Common myeloid progenitor, CD34-positive (primary cell): ENCODE measurements at regions not wholly inside any gene's neighbourhood (a gene's known extent, or its start where the extent isn't known, plus 50 kb on each side); places are given as distances from the start of the nearest gene placed in this dataset.

Source experiments
- CTCF ChIA-PET: fragments of 350-600 bp; sonication (Branson Sonifier 250); formaldehyde crosslinking; loops from one replicate; lab custom pipeline; 2021; ENCODE audit warnings: antibody characterized with exemption; lab: Charles Lee
- POLR2A ChIA-PET: fragments of 350-600 bp; sonication (Branson Sonifier 250); formaldehyde crosslinking; loops from one replicate; lab custom pipeline; 2021; ENCODE audit warnings: antibody characterized with exemption; lab: Charles Lee
- DNase-seq, 3 donors: peaks; one replicate each; pipeline versions ENCODE4 v3.0.0 to v3.0.0-alpha.2; 2013
- H3K27ac ChIP-seq, 2 experiments: 1 replicate in 1 of 2; 2 replicates in 1 of 2; pipeline ENCODE4 v1.7.0; 2013; ENCODE audit warnings: inconsistent platforms in 2 of 2, low read length in 2 of 2, mild to moderate bottlenecking in 2 of 2, low read depth in 1 of 2, moderate library complexity in 1 of 2; ENCODE audit not compliant: severe bottlenecking in 2 of 2, insufficient read depth in 1 of 2, poor library complexity in 1 of 2
- H3K27me3 ChIP-seq, 5 experiments: replicated peaks in 2 of 5; 1 replicate in 3 of 5; 2 replicates in 2 of 5; pipeline versions ENCODE4 v1.6.1 to v1.7.0; 2013; ENCODE audit warnings: low read length in 4 of 5, mild to moderate bottlenecking in 2 of 5, moderate library complexity in 2 of 5, inconsistent platforms in 1 of 5; ENCODE audit not compliant: insufficient read depth in 5 of 5, control insufficient read depth in 4 of 5
- H3K36me3 ChIP-seq, 4 experiments: 1 replicate in 2 of 4; 2 replicates in 2 of 4; pipeline versions ENCODE4 v1.6.1 to v1.7.0; 2013; ENCODE audit warnings: low read length in 3 of 4, control low read depth in 1 of 4, mild to moderate bottlenecking in 1 of 4; ENCODE audit not compliant: control insufficient read depth in 4 of 4, insufficient read depth in 4 of 4
- H3K4me1 ChIP-seq, 4 experiments: 1 replicate in 3 of 4; 2 replicates in 1 of 4; pipeline versions ENCODE4 v1.6.1 to v1.7.1; 2013; ENCODE audit warnings: low read length in 3 of 4, mild to moderate bottlenecking in 3 of 4, control low read depth in 1 of 4, inconsistent platforms in 1 of 4, moderate library complexity in 1 of 4; ENCODE audit not compliant: control insufficient read depth in 4 of 4, insufficient read depth in 4 of 4; ENCODE audit errors: control extremely low read depth in 1 of 4
- H3K4me3 ChIP-seq, 7 experiments: 1 replicate in 4 of 7; 2 replicates in 3 of 7; pipeline versions ENCODE4 v1.5.1 to v1.7.0; 2013; ENCODE audit warnings: mild to moderate bottlenecking in 7 of 7, low read length in 6 of 7, moderate library complexity in 6 of 7, inconsistent platforms in 2 of 7, low read depth in 2 of 7, control low read depth in 1 of 7; ENCODE audit not compliant: insufficient read depth in 4 of 7, control insufficient read depth in 1 of 7; ENCODE audit errors: extremely low read depth in 1 of 7
- H3K9me3 ChIP-seq, 5 experiments: 1 replicate in 4 of 5; 2 replicates in 1 of 5; pipeline versions ENCODE4 v1.6.1 to v1.7.1; 2013; ENCODE audit warnings: low read length in 4 of 5, mild to moderate bottlenecking in 2 of 5, inconsistent platforms in 1 of 5, low read depth in 1 of 5, moderate library complexity in 1 of 5; ENCODE audit not compliant: control insufficient read depth in 4 of 5, insufficient read depth in 2 of 5; ENCODE audit errors: control extremely low read depth in 1 of 5
- WGBS: methylation state at CpG from one replicate; pipeline ENCODE4 v1.1.5; 2013; ENCODE audit not compliant: insufficient coverage; 5-methylcytosine and 5-hydroxymethylcytosine counted together

DNA sequence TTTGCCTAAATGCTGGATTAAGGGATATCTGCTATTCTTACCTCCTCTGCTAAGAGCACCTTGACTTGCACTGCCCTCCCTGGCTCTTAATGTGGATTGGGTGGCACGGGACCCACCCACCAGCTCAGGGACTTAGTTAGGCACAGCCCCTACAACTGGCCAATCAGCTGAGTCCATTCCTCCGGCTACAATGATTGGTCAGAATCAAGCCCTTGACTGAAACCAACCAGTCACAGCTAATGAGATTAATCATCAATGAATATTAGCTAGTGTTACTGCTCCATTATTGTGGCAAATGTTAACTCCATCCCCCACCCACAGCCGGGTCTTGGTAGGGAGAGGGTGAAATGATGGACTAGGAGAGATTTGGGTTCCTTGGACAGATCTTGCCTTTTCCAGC is 328.0 kb downstream of the MN1 start:
- no peaks in the 10 kb centered on the region for H3K9me3 ChIP-seq
- no peak overlapping the region for H3K4me3 ChIP-seq
- POLR2A ChIA-PET = no interaction called here
- H3K4me1 ChIP-seq = peaks cover 0 to 10% (median 1%) of the 10 kb centered on the region in 4 experiments
- CTCF ChIA-PET = interaction anchor here (1.5 kb wide), 1 partner anchor 12 kb away, joined by 3 read pairs; no protein-coding TSS in a partner anchor
- H3K36me3 ChIP-seq = no peaks in the 10 kb centered on the region
- H3K27me3 ChIP-seq = no peaks in the 10 kb centered on the region
- no peak overlapping the region for H3K27ac ChIP-seq
- WGBS = 100% methylated on average over 1 of the region's 3 CpGs
- no peak for DNase-seq

- ChIA-PET POLR2A (no interaction called here), CTCF (interaction anchor here (1.2 kb wide), 1 partner anchor 17 kb away, joined by 3 read pairs; no protein-coding TSS in a partner anchor)
- no peaks in the 10 kb centered on the region for H3K27me3 ChIP-seq
- H3K4me3 ChIP-seq = no peak overlapping the region
- H3K27ac ChIP-seq = no peak overlapping the region
- H3K4me1 ChIP-seq = peaks cover 0 to 10% (median 1%) of the 10 kb centered on the region in 4 experiments
- 89% methylated on average over 3 of the region's 9 CpGs for WGBS
- no peaks in the 10 kb centered on the region for H3K36me3 ChIP-seq
- no peaks in the 10 kb centered on the region for H3K9me3 ChIP-seq
- DNase-seq = no peak
Measured at GRCh38 chr22:27474112-27474571, 327.4 kb downstream of the MN1 start.

DNA sequence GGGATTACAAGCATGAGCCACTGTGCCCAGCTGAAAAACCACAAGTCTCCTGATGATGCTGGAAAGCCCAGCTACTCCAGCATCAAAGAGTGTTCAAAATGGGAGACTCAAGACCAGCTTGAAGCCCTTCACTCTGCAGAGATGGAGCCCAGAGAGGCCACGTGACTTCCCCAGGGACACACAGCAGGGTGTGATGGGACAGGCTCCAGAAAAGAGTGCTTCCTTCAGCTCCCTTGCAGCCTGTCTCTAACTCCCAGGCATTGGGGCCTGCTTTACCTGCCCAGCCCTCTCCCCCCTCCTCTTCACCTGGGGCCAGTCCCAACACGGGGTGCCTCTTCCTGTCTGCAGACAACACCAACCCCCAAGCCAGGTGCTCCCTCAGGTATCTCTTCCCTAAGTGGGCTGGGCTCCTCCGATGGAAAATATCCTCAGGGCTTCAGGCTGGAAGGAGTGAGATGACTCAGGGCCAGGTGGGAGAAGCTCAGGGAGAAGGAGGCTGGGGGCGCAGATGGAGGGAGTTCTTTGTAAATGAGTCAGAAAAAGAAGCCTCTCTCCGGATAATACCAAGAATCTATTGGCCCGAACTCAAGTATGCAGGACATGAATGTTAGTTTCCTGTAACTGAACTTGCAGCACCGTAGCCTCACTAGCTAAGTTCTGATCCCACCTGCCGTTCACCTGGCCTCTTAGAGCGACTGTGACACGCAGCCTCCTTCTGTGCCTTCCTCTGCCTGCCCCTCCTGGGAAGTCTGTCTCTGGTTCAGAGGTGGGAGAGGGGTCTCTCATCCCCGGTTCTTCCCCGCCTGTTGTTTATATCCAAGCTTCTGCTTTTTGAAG is 326.6 kb downstream of the MN1 start:
- POLR2A ChIA-PET = no interaction called here
- WGBS = 54% methylated on average over 8 of the region's 12 CpGs
- H3K4me1 ChIP-seq = peaks cover 0 to 10% (median 1%) of the 10 kb centered on the region in 4 experiments
- H3K27ac ChIP-seq = no peak overlapping the region
- CTCF ChIA-PET = interaction anchor here (1.2 kb wide), 1 partner anchor 17 kb away, joined by 3 read pairs; no protein-coding TSS in a partner anchor
- H3K36me3 ChIP-seq = no peaks in the 10 kb centered on the region
- DNase-seq = peak in 2 of 3 donors; percentile 4 to 10
- no peaks in the 10 kb centered on the region for H3K9me3 ChIP-seq
- H3K4me3 ChIP-seq = no peak overlapping the region
- no peaks in the 10 kb centered on the region for H3K27me3 ChIP-seq

GRCh38 chr22:27475548-27475897 is 326.0 kb downstream of the MN1 start:
- H3K4me3 ChIP-seq = no peak overlapping the region
- no peaks in the 10 kb centered on the region for H3K36me3 ChIP-seq
- peaks cover 0 to 10% (median 1%) of the 10 kb centered on the region in 4 experiments for H3K4me1 ChIP-seq
- CTCF ChIA-PET = interaction anchor here (1.2 kb wide), 1 partner anchor 18 kb away, joined by 3 read pairs; no protein-coding TSS in a partner anchor
- POLR2A ChIA-PET = no interaction called here
- H3K9me3 ChIP-seq = no peaks in the 10 kb centered on the region
- 78% methylated on average over 1 of the region's 3 CpGs for WGBS
- peak in 1 of 3 donors; percentile 7 for DNase-seq
- H3K27me3 ChIP-seq = no peaks in the 10 kb centered on the region
- no peak overlapping the region for H3K27ac ChIP-seq

- WGBS = 97% methylated on average over 11 of the region's 11 CpGs
- ChIA-PET POLR2A (no interaction called here), CTCF (no interaction called here)
- no peaks in the 10 kb centered on the region for H3K36me3 ChIP-seq
- no peaks in the 10 kb centered on the region for H3K9me3 ChIP-seq
- H3K4me3 ChIP-seq = no peak overlapping the region
- H3K27me3 ChIP-seq = no peaks in the 10 kb centered on the region
- peaks cover 0 to 10% (median 1%) of the 10 kb centered on the region in 4 experiments for H3K4me1 ChIP-seq
- no peak overlapping the region for H3K27ac ChIP-seq
- DNase-seq = no peak
Measured at GRCh38 chr22:27476318-27476717, 325.2 kb downstream of the MN1 start.

DNA sequence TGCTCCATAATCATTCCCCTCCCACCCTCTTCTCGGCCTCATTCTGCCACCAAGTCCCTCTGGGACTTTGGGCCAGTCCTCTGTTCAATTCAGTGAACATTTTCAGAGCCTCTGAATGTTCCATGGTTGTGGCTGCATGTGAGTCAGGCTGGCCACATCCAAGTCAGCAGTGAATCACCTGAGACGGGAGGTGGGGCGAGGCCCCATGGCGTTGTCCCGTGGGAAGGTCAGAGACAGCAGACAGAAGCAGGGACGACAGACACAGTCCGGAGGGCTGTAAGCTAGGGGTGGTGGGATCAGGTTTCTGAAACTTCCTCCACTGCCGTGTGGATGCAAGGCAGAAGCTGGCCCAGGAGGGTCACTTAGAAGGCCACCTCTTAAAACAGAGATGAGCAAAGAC is 324.8 kb downstream of the MN1 start:
- H3K27ac ChIP-seq = no peak overlapping the region
- no peak overlapping the region for H3K4me3 ChIP-seq
- ChIA-PET CTCF (no interaction called here), POLR2A (no interaction called here)
- no peaks in the 10 kb centered on the region for H3K9me3 ChIP-seq
- no peaks in the 10 kb centered on the region for H3K27me3 ChIP-seq
- 100% methylated on average over 8 of the region's 8 CpGs for WGBS
- peaks cover 0 to 10% (median 1%) of the 10 kb centered on the region in 4 experiments for H3K4me1 ChIP-seq
- DNase-seq = no peak
- no peaks in the 10 kb centered on the region for H3K36me3 ChIP-seq

DNA sequence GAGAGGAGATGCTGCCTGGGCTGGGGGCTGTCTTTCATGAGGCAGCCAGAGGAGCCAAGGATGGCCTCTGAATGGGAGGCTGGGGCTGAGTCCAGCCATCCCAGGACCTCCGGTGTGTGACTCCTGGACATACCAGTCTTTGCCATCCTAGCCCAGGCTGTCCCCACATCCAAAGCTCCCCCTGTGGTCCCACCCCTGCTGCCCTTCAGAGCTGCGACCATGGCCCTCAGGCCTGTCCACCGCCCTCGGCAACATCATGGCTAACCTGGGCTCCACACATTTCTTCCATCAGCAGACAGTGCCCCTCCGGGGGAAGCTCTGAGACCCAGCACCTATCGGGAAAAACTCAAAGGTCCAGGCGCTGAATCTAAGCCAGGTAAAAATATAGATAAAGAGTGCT is 324.4 kb downstream of the MN1 start:
- ChIA-PET CTCF (no interaction called here), POLR2A (no interaction called here)
- Histone ChIP-seq H3K27ac (no peak overlapping the region), H3K9me3 (no peaks in the 10 kb centered on the region), H3K27me3 (no peaks in the 10 kb centered on the region), H3K4me3 (no peak overlapping the region), H3K4me1 (peaks cover 0 to 10% (median 1%) of the 10 kb centered on the region in 4 experiments), H3K36me3 (no peaks in the 10 kb centered on the region)
- DNase-seq = no peak
- 97% methylated on average over 6 of the region's 7 CpGs for WGBS
